Activated naive CD4-positive, alpha-beta T cell treated with Interleukin-2 at 50 U/mL for 16 hours (primary cell): ENCODE measurements at regions not wholly inside any gene's neighbourhood (a gene's known extent, or its start where the extent isn't known, plus 50 kb on each side); places are given as distances from the start of the nearest gene placed in this dataset.

ENCODE experiments used
- DNase-seq: peaks from one replicate; pipeline ENCODE4 v3.0.0-alpha.2; 2020

DNA sequence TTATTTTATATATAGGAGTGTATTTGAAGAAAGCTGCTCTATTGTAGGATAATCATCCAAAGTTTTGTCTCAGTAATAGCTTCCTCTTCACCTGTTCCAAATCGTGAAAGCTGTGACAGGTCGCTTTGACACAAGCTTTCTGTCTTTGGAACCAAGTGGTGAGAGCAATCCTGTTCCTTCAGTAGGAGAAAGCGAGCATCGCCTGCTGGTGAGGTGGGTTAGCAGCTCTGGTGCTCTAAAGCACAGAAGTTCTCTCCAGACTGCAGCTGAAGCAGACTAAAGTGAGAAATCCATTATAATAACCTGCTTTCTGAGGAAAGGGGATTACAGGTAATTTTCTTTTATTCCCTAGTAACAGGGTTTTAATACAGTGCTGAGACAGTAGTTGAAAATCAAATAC lies 803.8 kb downstream of the ADGRL2 start:
- DNase-seq = no peak

DNA sequence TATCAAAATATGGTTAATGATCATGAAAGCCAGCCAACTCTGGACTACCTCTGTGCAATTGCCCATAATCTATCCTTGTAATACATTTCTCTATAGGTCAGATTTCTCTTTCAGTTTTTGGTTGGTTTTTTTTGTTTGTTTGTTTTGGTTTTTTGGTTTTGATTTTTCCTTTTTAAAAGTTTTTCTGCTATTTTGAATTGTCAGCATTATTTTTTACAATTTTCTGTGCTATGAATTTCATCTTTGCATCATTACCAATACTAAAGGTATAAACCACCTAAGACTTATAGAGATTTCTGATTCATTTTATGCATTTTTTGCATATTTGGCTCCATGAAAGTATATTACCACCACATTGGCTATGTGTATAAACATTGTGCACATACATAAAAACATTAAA lies 799.6 kb downstream of the ADGRL2 start:
- no peak for DNase-seq

DNA sequence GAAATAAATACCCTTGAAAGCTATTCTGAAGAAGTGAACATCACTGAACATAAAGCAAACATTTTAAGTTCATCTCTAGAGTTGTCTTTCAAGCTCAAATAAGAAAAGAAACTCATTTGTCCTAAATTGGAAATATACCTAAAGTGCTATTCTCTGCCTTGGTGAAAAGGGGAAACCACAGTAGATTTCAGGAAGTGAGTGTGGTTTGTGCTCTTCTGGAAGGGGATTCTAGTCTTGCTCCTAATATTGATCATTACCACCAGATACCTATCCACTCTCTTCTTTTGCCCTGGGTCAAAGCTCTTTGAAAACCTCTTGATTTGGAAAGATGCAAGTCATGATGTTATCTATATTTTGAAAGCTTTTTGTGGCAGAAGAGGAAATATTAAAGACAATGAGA lies 798.1 kb downstream of the ADGRL2 start:
- DNase-seq = no peak

DNA sequence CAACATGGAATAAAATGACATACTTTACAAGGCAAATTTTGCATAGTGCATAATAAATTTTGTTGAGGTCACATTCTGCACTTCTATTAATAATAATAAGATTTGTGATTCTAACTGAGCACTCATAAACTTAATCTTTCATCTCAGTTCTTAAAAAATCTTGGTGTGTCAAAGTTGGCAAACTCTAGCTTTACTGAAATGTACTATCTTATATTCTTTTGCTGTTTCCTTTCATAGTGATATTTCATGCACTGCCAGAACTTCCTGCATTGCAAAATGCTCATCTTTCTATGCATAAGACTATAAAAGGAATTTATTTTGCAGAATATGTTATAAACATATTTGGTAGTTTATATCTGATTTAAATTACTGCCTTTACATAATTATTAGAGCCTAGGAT lies 797.6 kb downstream of the ADGRL2 start:
- no peak for DNase-seq

DNA sequence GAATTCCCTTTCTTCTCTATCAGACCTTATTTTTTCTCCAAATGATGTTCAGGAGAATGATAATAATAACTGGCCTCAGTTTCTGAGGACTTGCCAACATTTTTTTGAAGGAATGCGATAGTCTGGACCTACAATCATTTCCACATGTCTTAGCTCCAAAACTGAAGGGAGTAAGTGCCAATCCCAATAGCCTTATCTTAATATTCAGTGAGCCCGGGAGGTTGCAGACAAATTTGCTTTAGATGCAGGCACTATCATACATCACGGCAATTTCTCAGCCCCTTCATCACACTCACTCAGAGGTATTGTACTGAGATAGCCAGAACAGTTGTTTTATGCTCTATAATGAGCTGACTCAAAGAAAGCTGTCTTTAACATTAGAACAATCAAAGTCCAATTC lies 796.9 kb downstream of the ADGRL2 start:
- DNase-seq = no peak

DNA sequence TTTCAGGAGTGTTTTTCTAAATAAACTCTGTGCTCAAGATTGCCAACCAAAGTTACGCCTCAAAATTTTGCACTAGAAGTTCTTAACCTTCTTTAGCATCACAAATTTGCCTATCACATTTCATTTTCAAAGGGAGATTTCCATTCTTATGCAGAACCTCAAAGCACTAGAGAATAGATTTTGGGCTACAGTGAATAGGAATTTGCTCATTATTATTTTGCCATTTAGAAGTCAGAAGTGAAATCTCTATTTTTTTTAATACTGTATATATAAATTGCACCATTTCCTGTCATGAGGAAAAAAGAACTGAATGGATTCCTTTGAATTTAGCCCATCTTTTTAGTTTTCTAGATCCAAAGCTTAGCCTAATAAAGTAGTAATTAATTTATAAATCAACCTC lies 796.4 kb downstream of the ADGRL2 start:
- no peak for DNase-seq

DNA sequence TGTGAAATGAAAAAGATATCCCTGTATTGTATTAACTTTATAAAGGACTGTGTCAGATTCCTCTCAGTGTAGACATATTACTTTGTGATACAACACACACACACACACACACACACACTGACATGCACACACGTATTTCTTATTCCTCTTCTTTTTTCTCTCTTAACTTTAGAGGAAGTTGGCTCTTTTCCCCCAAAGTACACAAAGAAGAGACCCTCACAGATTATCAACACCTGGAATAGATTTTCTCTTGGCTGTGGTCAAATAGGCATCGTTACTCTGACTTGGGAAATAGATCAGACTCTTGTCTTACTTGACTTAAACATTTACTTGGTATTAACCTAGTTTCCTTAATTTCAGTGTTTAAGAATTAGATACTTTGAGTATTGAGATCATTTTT lies 792.8 kb downstream of the ADGRL2 start:
- no peak for DNase-seq

DNA sequence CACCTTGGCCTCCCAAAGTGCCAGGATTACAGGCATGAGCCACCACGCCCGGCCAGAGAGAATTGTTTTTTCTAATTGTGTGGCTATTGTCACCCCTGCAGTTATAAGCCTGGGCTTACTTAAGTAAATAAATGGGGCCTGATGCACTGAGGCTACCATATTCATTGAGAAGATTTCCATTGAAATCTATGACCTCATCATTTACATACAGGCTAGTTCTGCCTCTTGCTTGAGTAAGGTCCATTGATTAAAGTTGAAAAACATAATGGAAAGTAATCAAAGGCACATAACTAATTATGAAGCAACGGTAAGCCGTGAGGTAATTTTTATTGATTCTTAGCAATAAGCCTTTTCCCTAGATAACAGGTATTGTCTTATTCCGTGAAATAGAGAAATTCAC lies 788.9 kb downstream of the ADGRL2 start:
- DNase-seq = no peak

DNA sequence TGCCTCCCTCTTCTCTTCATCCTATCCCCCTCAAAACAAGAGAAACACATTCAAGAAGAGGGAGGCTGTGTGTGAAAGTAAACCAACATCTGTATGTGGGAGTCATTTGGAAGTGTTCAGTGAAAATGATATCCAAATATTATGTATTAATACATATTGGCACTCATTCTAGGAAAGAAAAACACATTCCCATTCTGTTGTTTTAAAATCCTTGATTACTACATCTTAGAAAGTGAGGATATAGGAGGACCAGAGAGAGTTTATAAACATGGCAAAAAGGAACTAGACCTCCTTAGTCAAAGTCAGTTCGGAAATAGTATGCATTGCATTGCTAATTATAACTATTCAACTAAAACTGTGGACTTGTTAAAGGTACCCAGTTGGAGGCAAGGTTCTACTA lies 786.6 kb downstream of the ADGRL2 start:
- DNase-seq = no peak

DNA sequence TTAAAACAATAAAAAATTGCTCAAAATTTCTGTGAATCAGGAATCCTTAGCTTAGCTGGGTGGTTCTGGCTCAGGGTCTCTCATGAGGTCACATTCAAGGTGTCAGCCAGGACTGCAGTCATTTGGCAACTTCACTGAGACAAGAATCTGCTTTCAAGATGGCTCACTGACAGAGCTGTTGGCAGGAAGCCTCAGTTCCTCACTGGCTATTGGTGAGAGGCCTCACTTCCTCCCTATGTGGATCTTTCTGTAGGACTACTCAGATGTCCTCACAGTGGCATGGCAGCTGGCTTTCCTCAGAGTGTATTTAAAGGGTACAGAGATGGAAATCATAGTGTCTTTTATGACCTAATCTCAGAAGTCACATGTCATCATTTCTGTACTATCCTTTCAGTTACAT lies 785.7 kb downstream of the ADGRL2 start:
- DNase-seq = no peak

DNA sequence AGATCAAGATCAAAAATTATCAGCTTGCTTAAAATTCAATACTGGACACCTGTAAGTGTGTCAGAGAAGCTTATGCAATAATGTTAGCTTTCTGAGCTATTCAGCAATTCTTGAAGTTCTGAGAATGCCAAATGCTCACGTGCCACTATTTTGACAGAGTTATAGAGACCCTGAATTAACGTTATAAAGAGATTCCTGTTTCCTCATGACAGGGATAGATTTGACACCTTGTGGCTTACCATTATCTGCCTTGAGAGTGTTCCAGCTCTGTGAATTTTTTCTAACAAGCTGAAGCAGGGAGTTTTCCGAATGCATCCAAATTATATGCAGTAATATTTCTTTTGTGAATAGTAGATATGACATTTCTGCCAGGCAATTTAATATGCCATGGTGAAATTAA lies 781.6 kb downstream of the ADGRL2 start:
- no peak for DNase-seq

DNA sequence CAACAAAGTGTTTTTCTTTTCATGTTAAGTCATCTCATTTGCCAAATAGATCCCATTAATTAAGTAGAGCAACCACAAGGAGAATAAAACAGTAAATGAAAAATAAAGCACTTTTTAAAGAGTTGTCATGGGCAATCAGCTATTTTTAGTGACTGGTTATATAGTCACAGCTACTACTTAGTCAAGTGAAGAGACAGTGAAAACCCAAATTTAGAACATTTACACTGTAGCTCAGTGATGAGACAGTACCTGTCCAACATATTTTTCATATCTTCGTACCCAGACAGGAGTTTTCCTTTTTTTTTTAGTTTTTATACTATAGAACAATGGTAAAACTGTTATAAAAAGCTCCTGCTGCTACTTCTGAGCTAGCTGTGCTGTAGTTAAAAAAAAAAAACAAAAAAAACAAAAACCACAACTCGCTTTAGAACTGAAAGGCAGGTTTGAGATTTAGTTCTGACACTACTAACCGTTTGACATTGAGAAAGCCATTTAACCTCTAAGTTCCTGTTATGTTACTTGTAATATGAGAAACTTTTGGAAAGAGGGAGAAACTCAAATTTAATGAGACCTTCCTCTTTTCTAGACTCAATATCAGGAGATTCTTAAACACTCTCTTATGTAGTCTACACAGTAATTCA lies 777.5 kb downstream of the ADGRL2 start:
- DNase-seq = no peak

DNA sequence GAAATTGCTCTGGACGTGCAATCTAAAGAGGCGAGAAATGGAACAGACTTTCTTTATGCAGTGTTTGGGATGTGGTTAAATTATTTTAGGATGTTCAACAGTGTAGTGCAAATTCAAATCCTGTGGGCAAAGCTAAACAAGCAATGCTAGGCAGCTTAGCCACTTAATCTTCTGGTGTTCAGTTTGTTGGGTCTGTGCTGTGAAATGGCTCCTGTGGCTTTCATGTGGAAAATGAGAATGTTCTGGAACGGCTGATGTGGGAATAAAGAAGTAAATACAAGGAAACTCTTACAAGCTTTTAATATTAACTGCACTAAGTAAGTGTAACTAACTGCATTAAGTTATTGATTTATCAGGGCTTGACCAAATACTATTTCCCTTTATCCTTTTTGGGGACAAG lies 766.6 kb downstream of the ADGRL2 start:
- DNase-seq = no peak

DNA sequence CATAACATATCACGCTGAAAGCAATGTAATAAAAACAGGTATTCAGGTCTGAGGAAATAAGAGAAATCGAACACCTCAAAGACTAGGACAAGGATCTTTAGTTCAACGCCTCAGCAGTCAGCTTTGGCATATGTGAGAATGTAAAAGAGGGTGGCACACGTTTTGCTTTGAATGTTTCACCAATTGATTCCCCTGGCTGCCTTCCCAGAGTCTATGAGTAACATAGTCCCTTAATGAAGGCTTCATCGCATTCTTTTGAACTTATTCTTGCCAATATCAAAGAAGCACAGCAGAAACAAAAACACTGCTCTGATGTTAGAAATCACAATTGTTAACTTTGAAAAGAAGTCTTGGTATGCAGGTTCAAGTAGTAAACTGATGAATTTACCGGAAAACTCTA lies 764.8 kb downstream of the ADGRL2 start:
- DNase-seq = no peak

DNA sequence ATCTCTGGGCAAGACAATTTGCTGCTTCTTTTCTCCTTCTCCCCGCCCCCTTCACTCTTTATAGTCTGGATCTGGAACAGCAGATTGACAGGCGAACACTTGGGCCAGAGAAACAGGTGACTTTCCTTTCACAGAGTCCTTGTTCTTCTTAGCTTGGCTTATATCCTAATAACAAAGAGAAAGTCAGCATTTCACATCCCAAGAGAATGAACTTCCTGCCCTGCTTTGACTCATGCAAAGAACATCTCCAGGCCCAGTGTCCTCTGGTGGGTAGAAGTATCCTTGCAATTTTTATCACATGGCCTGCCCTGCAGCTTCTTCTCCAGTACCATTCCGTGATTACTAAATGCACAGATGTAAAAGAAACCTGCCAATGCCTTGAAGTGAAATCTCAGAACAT lies 764.4 kb downstream of the ADGRL2 start:
- no peak for DNase-seq

DNA sequence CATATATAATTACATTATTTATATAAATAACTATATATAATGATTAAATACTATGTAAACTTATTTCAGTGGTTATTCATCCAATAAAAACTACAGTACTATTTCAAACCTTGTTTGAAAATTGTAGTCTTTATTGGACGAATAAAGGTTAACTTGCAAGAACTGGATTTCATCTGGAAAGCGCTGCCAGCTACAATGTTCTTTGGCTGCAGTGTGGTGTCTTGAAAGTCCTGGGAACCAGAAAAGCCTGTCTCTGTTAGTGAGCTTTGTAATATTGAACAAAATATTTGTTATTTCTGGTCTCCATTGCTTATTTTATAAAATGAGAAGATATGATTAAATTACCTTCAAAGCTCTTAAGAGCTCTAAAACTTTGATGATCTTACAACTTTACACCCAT lies 763.6 kb downstream of the ADGRL2 start:
- no peak for DNase-seq

DNA sequence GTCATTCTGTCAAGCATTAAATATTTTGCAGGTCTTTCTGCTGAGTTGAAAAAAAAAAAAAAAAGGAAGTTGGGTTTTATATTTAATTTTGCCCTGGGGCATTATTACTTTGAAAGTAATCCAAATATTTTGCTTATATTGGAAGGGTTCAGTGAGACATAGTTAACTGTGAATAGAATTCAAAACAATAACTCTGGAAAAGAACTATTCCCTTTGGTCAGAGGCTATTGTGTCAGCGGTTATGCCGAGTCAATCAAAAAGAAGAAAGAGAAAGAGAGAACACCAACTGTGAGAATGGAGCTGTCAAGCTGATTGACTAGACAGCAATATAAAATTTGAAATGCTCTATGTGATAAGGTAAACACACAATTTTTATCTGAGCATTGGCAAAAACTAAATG lies 761.7 kb downstream of the ADGRL2 start:
- no peak for DNase-seq

DNA sequence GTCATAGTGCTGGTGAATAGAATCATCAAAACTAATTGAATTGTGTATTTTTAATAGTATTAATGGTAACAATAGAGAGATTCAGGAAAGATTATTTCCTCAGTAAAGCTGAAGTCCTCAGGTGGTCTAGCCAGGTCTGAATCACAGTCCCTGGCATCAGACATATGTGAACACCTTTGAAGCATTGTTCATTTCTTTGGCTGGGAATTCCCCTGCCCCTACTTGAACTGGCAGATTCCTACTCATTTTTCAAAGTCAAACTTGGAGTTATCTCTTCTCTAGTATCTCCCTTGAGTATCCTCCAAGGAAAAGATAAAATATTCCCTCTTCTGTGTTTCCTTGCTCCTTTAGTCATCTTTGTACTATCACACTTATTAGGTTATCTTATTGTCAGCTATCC lies 759.8 kb downstream of the ADGRL2 start:
- DNase-seq = no peak

DNA sequence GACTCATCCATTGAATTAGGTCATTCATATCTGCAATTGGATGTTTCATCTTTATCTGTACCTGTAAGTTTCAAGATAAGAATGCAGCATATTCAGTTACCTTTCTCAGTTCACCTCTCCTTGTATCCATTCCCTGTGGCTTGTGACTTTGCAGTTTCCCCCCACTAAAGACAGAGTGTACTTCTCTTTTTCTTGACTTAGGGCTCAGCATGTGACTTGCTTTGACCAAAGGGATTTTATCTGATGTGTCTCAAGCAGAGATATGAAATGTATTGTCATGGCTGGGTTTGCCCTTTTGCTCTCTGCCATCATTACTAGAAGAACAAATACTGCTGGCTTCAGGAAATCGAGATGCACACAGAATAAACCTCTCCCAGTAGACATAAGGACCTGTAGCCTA lies 754.8 kb downstream of the ADGRL2 start:
- no peak for DNase-seq

DNA sequence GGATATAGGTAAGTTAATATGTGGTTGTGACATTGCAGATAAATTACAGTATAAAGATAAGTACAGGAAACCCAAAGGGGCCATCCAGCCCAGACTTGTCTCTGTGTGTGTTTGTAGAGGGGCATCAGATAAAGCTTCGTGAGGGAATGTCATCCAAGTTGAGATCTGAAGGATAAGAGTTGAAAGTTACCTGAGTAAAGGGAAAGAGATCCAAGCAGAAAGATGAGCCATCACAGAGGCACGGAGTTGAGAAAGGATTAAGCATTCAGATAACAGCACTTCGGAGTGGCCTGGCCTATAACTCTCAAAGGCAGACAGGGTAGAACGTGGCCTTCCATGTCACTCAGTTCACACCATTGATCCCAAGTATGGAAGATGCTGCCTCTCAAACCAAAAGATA lies 749.1 kb downstream of the ADGRL2 start:
- DNase-seq = no peak

DNA sequence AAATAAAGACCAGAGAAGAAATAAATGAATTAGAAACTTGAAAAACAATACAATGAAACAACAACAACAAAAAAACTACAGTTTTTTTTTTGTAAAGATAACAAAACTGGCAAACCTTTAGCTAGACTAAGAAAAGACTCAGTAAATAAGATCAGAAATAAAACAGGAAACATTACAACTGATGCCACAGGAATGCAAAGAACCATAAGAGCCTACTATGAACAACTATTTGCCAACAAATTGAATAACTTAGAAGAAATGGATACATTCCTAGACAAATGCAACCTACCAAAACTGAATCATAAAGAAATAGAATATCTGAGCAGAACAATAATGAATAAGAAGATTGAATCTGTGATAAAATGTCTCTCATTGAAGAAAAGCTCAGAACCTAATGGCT lies 742.0 kb downstream of the ADGRL2 start:
- no peak for DNase-seq

DNA sequence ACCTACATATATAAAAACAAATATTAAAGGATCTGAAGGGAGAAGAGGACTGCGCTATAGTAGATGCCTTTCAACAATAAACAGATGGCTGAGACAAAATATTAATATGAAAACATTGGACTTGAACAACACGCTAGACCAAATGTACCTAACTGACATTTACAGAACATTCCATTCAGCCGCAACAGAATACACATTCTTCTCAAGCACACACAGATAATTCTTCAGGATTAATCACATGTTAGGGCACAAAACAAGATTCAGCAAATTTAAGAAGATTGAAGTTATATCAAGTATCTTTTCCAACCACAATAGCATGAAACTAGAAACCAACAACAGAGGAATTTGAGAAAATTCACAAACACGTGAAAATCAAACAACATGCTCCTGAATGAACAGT lies 741.4 kb downstream of the ADGRL2 start:
- DNase-seq = no peak

DNA sequence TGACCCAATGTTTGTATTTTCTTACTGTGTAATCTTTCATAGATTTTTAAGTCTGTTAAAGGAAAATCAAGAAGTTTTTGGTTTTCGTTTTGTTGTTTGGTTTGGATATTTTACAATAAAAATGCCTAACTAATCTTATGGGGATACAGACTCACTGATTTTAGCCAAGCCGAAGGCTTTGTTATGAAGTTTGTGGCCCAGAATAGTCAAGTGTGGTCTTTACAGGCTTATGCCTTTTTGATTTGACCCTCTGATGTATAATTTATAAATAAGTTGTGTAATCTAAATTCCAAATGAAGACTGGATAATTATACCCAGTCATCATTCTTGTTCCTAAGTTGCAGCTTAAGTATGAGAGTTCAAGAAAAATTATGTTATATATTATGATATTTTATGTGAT lies 739.3 kb downstream of the ADGRL2 start:
- no peak for DNase-seq

DNA sequence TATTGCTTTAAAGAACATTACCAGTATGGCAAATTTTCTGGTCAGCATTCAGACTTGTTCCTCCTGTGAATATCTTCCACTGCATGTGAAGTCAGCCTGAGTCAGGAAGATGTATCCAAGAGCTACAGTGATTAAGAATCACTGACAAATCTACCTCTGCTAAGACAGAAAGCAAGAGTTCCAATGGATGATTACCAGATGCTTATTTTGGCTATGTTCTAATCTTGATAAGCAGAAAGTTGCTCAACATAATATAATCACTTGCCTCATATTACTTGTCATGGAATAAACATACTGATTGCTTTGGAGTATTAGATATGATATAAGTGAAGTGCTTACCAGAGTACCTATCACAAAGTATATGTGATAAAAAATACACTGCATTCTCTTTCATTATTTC lies 738.1 kb downstream of the ADGRL2 start:
- no peak for DNase-seq

DNA sequence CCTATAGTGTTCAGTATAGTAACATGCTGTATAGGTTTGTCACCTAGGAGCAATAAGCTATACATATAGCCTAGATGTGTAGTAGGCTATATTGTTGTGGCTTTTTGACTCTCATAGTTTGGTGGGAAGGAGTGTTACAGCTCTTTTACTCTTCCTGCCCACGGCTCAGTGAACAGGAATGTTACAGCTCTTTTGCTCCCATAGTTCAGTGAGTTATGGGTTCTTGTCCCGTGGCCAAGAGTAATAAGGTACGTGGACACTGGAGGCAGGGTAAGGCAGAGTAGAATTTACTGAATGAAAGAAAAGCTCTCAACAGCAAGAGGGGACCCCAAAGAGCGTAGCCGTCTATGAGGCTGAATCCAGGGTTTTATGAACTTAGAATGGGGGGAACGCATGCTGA lies 734.3 kb downstream of the ADGRL2 start:
- no peak for DNase-seq

DNA sequence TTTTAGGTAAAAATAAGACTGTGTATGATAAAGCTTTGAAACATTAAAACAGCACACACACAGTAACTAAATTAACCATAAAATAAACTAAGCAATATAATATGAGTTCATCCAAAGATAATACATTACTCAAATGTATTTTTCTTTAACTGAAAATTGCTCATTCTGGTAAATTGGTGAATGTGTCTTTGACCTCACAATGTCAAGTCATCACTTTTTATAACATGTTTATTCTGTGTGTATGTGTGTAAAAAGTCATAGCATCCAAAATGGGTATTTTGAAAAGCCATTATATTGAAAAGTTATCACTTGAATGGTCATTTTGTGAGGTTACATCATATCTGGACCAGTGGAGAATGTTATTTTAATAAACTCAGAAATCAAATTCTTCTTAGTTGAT lies 724.6 kb downstream of the ADGRL2 start:
- DNase-seq = no peak
